GM12873 (cell line): ENCODE measurements at regions not wholly inside any gene's neighbourhood (a gene's known extent, or its start where the extent isn't known, plus 50 kb on each side); places are given as distances from the start of the nearest gene placed in this dataset.

Experiments
- CTCF ChIP-seq: IDR thresholded peaks from 2 replicates; pipeline ENCODE4 v1.5.1; 2012; ENCODE audit warnings: low read depth, mild to moderate bottlenecking, moderate library complexity, low read length, control low read depth; ENCODE audit not compliant: insufficient read depth; ENCODE audit errors: missing control alignments

GRCh38 chr16:16915771-16916170, 536.8 kb downstream of the NPIPA7 start:
- TF ChIP-seq CTCF: no peak

GRCh38 chr16:16917191-16917785, 538.3 kb downstream of the NPIPA7 start:
- TF ChIP-seq CTCF: no peak

GRCh38 chr16:16923479-16923878, 544.5 kb downstream of the NPIPA7 start:
- TF ChIP-seq CTCF: no peak

- TF ChIP-seq CTCF: no peak
Measured at GRCh38 chr16:16924613-16925012, 545.7 kb downstream of the NPIPA7 start.

- no peak for TF ChIP-seq CTCF
Measured at GRCh38 chr16:16925432-16925831, 545.3 kb downstream of the XYLT1 start.

GRCh38 chr16:16928532-16929109, 542.1 kb downstream of the XYLT1 start:
- TF ChIP-seq CTCF: no peak

- no peak for TF ChIP-seq CTCF
Measured at GRCh38 chr16:16930309-16931000, 540.3 kb downstream of the XYLT1 start.
